ENCODE measurements at regions not wholly inside any gene's neighbourhood (a gene's known extent, or its start where the extent isn't known, plus 50 kb on each side); places are given as distances from the start of the nearest gene placed in this dataset.
"Not testable (repeated sequence)": the region's sequence is repeated elsewhere in the genome, so short reads cannot be mapped to it uniquely, and the experiment has no call there.

DNA sequence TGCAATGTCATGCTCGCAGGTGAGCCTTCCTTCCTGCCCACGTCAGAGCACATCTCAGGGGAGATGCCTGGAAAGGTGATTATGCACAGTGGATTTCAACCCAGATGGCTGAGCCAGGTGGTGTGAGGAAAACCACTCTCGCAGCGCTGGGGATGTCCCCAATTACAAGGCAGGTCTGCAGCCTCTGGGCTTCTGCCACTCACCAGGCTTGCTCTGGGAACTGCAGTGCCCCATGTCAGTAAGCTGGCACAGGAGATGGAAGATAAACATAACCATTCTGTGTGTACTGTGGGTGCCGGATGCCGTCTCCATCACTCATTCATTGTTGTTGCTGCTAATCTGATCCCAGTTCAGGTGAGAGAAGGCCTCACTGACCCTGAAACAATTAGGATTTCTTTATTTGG, 222.9 kb upstream of the PITRM1 start:
- DNase-seq = no peak

DNA sequence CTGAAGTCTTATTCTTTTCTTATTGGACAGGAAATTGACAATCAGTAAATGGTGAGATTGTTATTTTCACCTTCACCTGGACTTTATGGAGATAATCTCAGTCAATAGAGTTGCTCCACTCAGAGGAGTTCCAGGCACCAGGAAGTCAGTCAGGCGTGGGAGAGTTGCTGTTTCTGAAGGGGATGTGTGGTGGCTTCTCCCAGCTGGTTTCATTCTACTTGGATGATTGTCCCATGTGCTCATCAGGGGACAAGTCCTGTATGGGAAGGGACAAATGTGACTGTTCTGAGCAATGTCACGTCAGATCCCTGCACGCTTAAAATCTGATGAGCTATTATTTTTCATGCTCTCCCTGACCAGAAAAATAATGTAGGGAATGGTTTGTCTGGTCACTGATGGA, 222.5 kb upstream of the PITRM1 start:
- no peak for DNase-seq

DNA sequence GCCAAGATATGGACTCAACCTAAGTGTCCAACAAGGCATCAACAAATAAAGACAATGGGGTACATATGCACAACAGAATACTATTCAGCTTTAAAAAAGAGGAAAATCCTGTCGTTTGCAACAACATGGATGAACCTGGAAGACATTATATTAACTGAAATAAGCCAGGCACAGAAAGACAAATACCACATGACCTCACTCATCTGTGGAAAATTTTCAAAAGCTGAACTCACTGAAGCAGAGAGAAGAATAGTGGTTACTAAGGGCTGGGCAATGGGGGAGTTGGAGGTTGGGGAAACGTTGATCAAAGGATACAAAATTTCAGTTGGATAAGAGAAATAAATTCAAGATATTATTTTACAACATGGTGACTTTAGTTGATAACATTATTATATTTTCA, 221.4 kb upstream of the PITRM1 start:
- no peak for DNase-seq

DNA sequence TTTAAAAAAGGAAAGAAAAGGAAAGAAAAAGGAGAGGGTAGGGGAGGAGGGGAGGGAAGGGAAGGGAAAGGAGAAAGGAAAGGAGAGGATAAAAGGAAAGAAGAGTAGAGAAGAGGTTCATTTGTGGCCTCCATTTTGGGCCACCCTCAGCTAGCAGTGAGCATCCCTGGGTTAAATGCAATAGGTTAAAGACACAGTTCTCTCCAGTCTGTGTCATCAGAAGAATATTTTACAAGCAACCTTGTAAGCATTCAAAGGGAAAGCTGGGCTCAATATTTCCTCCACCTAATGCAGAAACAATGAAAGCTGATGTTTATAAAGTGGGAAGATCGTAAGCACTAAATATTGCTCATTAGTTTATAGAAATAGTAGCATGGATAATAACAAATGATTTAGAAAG, 219.1 kb upstream of the PITRM1 start:
- no peak for DNase-seq

- peak in 1 of 51 donors; percentile 21 for DNase-seq
Observed at GRCh38 chr10:3389130-3389529, 216.5 kb upstream of the PITRM1 start.

DNA sequence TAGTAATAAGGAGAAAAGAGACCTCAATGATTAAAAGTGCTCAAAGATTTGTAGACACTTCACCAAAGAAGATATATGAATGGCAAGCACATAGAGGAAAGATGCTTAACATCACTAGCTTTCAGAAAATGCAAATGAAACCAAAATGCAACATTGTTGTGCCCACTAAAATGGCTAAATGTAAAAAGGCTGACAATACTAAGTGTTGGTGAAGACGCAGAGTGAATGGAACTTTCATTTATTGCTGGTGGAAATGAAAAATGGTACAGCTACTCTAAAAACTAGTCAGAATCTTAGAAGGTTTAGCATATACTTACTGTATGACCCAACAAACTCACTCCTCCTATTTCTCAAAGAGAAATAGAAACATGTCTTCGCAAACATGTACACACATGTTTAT, 212.9 kb upstream of the PITRM1 start:
- no peak for DNase-seq

DNA sequence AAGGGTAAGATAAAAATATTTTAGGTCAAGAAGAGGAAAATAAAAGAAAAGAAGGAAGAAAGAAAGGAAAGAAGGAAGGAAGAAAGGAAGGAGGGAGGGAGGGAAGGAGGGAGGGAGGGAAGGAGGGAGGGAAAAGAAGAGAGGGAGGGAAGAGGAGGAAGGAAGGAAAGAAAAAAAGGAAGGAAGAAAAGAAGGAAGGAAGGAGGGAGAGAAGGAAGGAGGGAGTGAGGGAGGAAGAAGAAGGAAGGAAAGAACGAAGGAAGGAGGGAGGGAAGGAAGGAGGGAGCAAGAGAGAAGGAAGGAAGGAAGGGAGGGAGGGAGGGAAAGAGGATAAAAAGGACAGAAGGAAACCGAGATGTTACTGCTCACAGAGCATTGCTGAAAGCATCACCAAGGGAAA, 209.5 kb upstream of the PITRM1 start:
- no peak for DNase-seq

DNA sequence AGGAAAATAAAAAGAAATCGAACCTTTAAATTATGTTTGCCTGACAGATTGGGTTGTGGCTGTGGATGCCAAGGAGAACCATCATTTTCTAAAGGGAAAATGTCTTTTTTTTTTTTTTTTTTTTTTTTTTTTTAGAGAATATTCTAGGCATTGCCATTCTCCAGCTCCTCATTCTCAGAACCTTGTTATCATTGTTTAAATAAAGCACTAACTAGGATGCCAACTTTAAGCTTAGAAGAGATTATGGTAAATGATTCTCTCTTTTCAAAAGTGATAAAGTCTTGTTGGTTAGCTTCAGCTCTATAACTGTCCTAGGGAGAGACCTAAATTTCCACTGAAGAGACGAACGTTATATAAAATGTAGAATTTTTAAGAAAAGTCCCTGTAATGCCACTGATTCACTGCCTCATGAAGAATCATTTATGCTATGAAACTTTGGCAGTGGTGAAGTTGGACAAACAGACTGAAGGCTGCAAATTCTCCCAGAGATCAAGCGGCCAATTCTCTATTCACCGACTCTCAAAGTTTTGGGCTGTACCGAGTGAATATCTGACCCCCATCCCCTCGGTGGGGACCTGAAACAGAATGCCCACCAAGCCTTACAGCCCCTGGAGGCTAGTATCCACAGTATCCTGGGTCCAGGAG, 207.9 kb upstream of the PITRM1 start:
- no peak for DNase-seq

- no peak for DNase-seq
Observed at GRCh38 chr10:3376631-3377030, 204.0 kb upstream of the PITRM1 start.

- DNase-seq = no peak
Observed at GRCh38 chr10:3375505-3375904, 202.9 kb upstream of the PITRM1 start.

DNA sequence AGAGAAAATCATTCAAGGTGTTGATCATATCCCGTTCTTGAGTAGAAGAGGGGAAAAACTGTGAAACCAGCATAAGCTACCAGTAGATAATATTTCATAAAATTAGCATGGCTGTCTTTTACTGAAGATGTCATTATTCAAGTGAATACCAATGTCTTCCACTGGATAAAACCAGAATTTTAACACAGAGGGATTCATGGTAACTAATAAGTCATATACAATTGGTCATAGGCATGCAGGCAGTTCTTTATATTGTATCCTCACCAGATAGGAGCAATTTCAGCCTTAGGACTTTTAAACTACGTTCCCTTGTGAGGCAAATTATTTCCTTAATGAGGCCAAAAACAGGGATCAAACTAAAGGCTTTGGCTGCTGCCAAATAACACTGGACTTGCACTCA, 202.3 kb upstream of the PITRM1 start:
- DNase-seq = no peak

- not testable (repeated sequence) for DNase-seq
Observed at GRCh38 chr10:3373374-3374027, 200.9 kb upstream of the PITRM1 start.

DNA sequence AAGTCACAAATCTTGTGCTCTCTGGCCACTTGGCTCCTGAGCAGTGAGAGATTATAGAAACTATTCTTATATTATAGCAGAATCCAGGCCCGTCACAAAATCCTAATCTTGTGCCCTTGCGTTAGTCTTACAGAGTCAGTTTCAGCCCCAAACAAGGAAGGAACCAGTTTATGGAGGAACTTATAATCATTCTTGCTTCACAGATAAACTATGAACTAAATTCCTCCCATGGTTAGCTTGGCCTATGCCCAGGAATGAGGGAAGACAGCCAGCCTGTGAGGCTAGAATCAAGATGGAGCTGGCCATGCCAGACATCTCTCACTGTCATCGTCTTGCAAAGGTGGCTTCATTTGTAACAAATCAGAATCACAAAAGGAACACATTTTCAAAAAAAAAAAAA, 199.7 kb upstream of the PITRM1 start:
- no peak for DNase-seq

DNA sequence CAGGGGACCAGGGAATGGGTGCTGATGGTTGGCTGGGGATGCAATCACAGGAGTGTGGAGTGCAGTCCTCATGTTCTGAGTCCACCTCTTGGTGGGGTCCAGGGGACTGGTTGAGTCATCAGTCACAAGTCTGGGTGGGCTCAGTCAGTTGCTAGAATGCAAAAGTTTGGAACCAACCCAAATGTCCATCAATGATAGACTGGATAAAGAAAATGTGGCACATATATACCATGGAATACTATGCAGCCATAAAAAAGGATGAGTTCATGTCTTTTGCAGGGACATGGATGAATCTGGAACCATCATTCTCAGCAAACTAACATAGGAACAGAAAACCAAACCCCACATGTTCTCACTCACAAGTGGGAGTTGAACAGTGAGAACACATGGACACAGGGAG, 199.0 kb upstream of the PITRM1 start:
- DNase-seq = not testable (repeated sequence)

DNA sequence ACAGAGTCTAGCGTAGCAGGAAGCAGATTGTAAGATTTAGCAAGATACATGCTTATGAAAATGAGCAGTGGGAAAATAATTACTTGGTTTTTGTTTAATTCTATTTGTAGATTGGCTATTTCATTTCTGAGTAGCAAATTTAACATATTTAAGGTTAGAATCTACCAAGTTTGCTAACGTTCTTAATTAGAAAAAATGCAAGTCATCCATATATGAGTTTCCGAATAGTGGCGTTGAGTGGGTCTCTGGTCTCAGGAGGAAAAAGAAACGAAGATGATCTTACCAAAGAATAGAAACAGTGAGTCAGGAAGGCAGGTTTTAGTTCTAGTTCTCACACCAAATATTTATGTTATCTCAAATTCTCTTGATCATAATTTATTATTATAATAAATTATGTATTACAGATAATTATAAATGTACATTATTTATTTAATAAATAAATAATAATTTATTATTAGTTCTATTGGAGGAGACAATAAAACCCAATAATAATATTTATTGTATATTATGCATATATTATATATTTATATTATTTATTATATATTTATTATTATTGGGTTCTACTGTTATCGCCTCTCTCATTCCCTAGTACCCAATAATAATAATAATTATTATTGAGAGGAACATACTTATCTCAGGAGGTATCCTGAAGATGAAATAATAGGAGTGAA, 194.3 kb upstream of the PITRM1 start:
- DNase-seq = no peak

GRCh38 chr10:3366043-3366442, 193.5 kb upstream of the PITRM1 start:
- DNase-seq = no peak

DNA sequence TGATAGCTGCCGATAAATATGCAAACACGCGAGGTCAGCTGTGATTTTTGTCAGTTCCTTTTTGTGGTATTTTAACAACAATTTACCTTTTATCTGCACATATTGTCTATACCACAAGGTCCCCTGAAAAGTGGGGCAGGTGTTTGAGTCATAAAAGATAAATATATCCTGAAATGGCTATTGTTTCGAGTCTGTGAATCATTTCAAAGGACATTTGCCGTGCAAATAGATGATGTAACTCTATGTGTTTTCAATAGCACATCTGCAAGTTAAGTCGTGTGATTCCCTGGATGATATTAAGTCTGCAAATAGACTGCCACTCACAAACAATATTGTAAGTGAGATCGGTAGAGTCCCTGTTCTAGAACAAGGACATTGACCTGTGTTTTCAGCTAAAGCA, 193.0 kb upstream of the PITRM1 start:
- DNase-seq = no peak

- no peak for DNase-seq
Observed at GRCh38 chr10:3364768-3365480, 192.3 kb upstream of the PITRM1 start.

DNA sequence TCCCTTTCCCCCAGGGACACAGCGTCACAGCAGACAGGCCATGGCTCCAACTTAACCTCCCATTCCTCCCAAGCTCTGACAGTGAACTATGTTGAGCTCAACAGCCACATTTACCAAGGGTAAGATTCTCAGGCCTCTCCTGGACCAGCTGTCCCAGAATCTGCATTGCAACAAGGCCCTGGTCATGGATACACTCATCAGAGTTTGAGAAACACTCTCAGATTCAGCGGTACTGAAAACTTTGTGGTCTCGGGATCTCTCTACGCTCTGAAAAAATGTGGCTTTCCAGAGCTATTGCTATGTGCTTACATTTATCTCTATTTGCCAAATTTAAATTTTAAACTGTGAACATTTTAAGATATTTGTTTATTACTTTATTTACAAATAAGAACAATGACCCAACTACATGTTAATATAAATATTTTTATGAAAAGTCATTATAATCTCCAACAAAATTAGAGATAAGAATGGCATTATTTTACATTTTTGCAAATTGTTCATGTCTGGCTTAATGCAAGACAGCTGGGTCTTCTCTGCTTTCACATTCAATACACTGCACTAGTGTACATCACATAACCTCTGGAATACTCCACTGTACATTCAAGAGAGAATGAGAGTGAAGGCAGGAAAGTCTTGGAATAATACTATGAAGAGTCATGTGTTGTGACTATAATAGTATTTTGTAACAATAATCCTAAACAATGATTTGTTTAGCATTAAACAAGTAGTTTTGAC, 190.9 kb upstream of the PITRM1 start:
- no peak for DNase-seq

DNA sequence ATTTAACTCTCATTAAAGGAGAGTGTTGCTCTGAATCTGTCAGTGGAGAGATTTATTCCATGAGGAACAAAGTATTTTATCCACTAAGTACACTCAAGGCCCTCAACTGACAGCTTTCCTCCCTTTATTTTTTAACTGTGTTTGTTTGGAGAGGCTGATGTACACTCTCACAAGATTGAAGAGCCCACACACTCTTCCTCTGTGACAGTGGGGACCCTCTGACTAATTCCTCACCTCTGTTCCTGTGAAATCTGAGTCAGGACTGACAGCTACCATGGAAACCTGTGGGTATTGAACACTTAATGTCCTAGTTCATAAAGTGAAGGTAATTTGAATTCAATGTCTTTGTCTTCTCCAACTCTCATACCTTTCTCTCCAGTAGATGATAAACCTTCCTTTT, 189.8 kb upstream of the PITRM1 start:
- DNase-seq = no peak

- no peak for DNase-seq
Observed at GRCh38 chr10:3361640-3362039, 189.1 kb upstream of the PITRM1 start.

GRCh38 chr10:3357737-3358136, 185.2 kb upstream of the PITRM1 start:
- no peak for DNase-seq

Data from hypothalamus (tissue), 51 donors.